Ishikawa (cell line): ENCODE measurements at regions not wholly inside any gene's neighbourhood (a gene's known extent, or its start where the extent isn't known, plus 50 kb on each side); places are given as distances from the start of the nearest gene placed in this dataset.

Experiments used
- CEBPB ChIP-seq: IDR thresholded peaks from 2 replicates; pipeline ENCODE4 v1.6.1; 2012
- CREB1 ChIP-seq: IDR thresholded peaks from 2 replicates; pipeline ENCODE4 v1.6.1; 2012; ENCODE audit warnings: low read depth
- EGR1 ChIP-seq: IDR thresholded peaks from 2 replicates; pipeline ENCODE4 v1.6.1; 2012
- EP300 ChIP-seq: IDR thresholded peaks from 2 replicates; pipeline ENCODE4 v1.6.1; 2012; ENCODE audit warnings: borderline replicate concordance
- FOXM1 ChIP-seq: IDR thresholded peaks from 2 replicates; pipeline ENCODE4 v1.6.1; 2012; ENCODE audit warnings: low read depth, borderline replicate concordance
- NFIC ChIP-seq: IDR thresholded peaks from 2 replicates; pipeline ENCODE4 v1.6.1; 2012
- RAD21 ChIP-seq: IDR thresholded peaks from 2 replicates; pipeline ENCODE4 v1.6.1; 2012; ENCODE audit warnings: low read depth
- TAF1 ChIP-seq: IDR thresholded peaks from 2 replicates; pipeline ENCODE4 v1.6.1; 2012; ENCODE audit warnings: low read depth, mild to moderate bottlenecking
- TCF12 ChIP-seq: IDR thresholded peaks from 2 replicates; pipeline ENCODE4 v1.6.1; 2012; ENCODE audit warnings: low read depth
- TEAD4 ChIP-seq: IDR thresholded peaks from 2 replicates; pipeline ENCODE4 v1.6.1; 2012
- YY1 ChIP-seq: IDR thresholded peaks from 2 replicates; pipeline ENCODE4 v1.6.1; 2012; ENCODE audit warnings: low read depth
- ZBTB7A ChIP-seq: IDR thresholded peaks from 2 replicates; pipeline ENCODE4 v1.6.1; 2012; ENCODE audit warnings: low read depth
- TF ChIP-seq, protein P1 (sequence below): IDR thresholded peaks from 2 replicates; pipeline ENCODE4 v1.6.1; 2012; ENCODE audit warnings: low read depth, mild to moderate bottlenecking
- TF ChIP-seq, protein P2 (sequence below): IDR thresholded peaks from 2 replicates; pipeline ENCODE4 v1.6.1; 2012
- TF ChIP-seq, protein P3 (sequence below): IDR thresholded peaks from 2 replicates; pipeline ENCODE4 v1.6.1; 2012

GRCh38 chr6:81643156-81643555 lies 109.3 kb downstream of the TENT5A start:
- TF ChIP-seq CEBPB (no peak), EGR1 (no peak), YY1 (no peak), EP300 (no peak), CREB1 (no peak), ZBTB7A (no peak), FOXM1 (no peak), TEAD4 (no peak), NFIC (no peak), TAF1 (no peak), TCF12 (no peak), RAD21 (no peak)
- TF ChIP-seq, protein P1, sequence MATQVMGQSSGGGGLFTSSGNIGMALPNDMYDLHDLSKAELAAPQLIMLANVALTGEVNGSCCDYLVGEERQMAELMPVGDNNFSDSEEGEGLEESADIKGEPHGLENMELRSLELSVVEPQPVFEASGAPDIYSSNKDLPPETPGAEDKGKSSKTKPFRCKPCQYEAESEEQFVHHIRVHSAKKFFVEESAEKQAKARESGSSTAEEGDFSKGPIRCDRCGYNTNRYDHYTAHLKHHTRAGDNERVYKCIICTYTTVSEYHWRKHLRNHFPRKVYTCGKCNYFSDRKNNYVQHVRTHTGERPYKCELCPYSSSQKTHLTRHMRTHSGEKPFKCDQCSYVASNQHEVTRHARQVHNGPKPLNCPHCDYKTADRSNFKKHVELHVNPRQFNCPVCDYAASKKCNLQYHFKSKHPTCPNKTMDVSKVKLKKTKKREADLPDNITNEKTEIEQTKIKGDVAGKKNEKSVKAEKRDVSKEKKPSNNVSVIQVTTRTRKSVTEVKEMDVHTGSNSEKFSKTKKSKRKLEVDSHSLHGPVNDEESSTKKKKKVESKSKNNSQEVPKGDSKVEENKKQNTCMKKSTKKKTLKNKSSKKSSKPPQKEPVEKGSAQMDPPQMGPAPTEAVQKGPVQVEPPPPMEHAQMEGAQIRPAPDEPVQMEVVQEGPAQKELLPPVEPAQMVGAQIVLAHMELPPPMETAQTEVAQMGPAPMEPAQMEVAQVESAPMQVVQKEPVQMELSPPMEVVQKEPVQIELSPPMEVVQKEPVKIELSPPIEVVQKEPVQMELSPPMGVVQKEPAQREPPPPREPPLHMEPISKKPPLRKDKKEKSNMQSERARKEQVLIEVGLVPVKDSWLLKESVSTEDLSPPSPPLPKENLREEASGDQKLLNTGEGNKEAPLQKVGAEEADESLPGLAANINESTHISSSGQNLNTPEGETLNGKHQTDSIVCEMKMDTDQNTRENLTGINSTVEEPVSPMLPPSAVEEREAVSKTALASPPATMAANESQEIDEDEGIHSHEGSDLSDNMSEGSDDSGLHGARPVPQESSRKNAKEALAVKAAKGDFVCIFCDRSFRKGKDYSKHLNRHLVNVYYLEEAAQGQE, result no peak
- TF ChIP-seq, protein P2, sequence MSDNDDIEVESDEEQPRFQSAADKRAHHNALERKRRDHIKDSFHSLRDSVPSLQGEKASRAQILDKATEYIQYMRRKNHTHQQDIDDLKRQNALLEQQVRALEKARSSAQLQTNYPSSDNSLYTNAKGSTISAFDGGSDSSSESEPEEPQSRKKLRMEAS, result no peak
- TF ChIP-seq, protein P3, sequence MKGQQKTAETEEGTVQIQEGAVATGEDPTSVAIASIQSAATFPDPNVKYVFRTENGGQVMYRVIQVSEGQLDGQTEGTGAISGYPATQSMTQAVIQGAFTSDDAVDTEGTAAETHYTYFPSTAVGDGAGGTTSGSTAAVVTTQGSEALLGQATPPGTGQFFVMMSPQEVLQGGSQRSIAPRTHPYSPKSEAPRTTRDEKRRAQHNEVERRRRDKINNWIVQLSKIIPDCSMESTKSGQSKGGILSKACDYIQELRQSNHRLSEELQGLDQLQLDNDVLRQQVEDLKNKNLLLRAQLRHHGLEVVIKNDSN, result no peak

- no peak for TF ChIP-seq CEBPB
- TF ChIP-seq RAD21, result no peak
- TF ChIP-seq EP300, result no peak
- TF ChIP-seq ZBTB7A, result no peak
- TF ChIP-seq EGR1, result no peak
- TF ChIP-seq, protein P1, result no peak
- TF ChIP-seq TAF1, result no peak
- TF ChIP-seq, protein P3, result no peak
- no peak for TF ChIP-seq FOXM1
- TF ChIP-seq CREB1, result no peak
- no peak for TF ChIP-seq TEAD4
- TF ChIP-seq NFIC, result no peak
- TF ChIP-seq YY1, result no peak
- no peak for TF ChIP-seq TCF12
- TF ChIP-seq, protein P2, result no peak
These were observed 111.6 kb downstream of the TENT5A start for GRCh38 chr6:81640891-81641290.

DNA sequence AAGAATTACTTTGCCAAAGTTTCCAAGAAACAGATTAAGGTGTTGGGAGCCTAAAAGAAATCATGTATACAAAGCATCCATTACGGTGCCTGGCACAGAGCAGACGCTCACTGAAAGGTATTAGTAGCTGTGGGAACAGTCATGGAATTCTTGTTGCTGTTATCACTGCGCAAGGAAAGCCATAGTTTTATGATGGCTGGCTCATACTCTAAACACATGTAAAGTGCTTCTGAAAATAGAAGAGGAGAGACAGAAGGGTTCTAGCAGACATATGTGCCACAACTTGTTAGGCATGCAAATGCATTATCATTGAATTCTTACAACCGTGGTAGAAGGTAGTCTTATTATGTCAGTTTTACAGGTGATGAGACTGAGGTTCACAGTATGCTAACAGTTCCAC lies 112.4 kb downstream of the TENT5A start:
- no peak for TF ChIP-seq ZBTB7A
- TF ChIP-seq FOXM1, result no peak
- TF ChIP-seq TAF1, result no peak
- TF ChIP-seq, protein P2, result no peak

- TF ChIP-seq EP300 (no peak), YY1 (no peak), ZBTB7A (no peak)
- TF ChIP-seq, protein P1, result no peak
These were observed 114.1 kb downstream of the TENT5A start for GRCh38 chr6:81638366-81638765.

- TF ChIP-seq ZBTB7A (no peak), RAD21 (no peak), YY1 (no peak), FOXM1 (no peak), TCF12 (no peak), EP300 (no peak), EGR1 (no peak), CREB1 (no peak), TAF1 (no peak)
- TF ChIP-seq, protein P2, result no peak
- TF ChIP-seq, protein P3, result no peak
These were observed 115.4 kb downstream of the TENT5A start for GRCh38 chr6:81636930-81637568.
